ENCODE measurements at regions not wholly inside any gene's neighbourhood (a gene's known extent, or its start where the extent isn't known, plus 50 kb on each side); places are given as distances from the start of the nearest gene placed in this dataset.

DNA sequence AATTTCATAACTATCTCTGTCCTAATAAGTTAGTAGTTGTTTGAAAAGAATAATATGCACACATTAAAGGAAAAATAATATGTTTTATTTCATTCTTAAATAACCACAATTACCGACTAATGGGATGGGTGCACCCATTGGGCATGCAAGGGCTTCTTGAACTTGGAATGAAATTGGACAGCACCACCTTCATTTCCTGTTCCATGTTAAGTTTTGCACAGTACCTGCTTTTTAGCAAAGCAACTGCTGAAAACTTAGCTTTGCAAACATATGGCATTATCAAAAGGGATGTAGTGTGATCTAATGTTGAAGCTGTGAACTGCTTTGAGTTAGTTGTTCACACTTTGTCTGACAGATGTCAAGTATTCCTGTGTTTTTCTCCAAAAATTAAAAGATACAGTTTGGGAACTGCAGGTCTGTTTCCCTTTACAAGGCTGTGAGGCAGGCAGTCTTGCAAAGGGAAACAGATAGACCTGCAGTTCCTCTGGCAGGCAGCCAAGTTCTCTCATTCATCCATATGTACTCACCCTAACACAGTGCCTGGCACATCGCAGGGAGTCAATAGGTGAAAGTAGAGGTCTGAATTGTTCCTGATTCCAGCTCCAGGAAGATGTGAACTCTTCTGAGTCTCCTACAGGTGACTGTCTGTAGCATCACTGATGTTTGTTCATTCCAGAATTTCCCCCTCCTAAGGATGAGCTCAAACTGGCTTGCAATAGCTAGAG is 64.3 kb upstream of the GOLGA8B start:
- TF ChIP-seq EZH2 (IDR thresholded peaks at IDR 0.05; ENCODE audit: low read depth) (no peak), CTCF (conservative IDR thresholded peaks at IDR 0.05) (no peak)

All from PC-9 (cell line).